Fibroblast of skin of abdomen (primary cell): ENCODE measurements at regions not wholly inside any gene's neighbourhood (a gene's known extent, or its start where the extent isn't known, plus 50 kb on each side); places are given as distances from the start of the nearest gene placed in this dataset.
A peak's percentile ranks its signal among the peaks of the same experiment; 100 is the strongest.

Source experiments
- DNase-seq: peaks from one replicate; pipeline ENCODE4 v3.0.0-alpha.2; 2013

- DNase-seq: no peak
These were observed 99.5 kb downstream of the MAIP1 start for GRCh38 chr2:200054681-200055468.

GRCh38 chr2:200056105-200056504 is 100.7 kb downstream of the MAIP1 start:
- DNase-seq: no peak

GRCh38 chr2:200063155-200063554 is 107.8 kb downstream of the MAIP1 start:
- DNase-seq: no peak

GRCh38 chr2:200064879-200065278 is 109.5 kb downstream of the MAIP1 start:
- no peak for DNase-seq

- DNase-seq: no peak
These were observed 110.1 kb downstream of the MAIP1 start for GRCh38 chr2:200065477-200065876.

- no peak for DNase-seq
These were observed 111.0 kb downstream of the MAIP1 start for GRCh38 chr2:200066417-200066816.

- no peak for DNase-seq
These were observed 113.3 kb downstream of the MAIP1 start for GRCh38 chr2:200068642-200069041.

GRCh38 chr2:200077210-200077650 is 121.8 kb downstream of the MAIP1 start:
- peak; percentile 84 for DNase-seq

- DNase-seq: peak; percentile 94
These were observed 122.5 kb downstream of the MAIP1 start for GRCh38 chr2:200077838-200078237.

- no peak for DNase-seq
These were observed 124.0 kb downstream of the MAIP1 start for GRCh38 chr2:200079356-200079755.

- DNase-seq: peak; percentile 80
These were observed 125.9 kb downstream of the MAIP1 start for GRCh38 chr2:200081236-200081635.

GRCh38 chr2:200081811-200082210 is 126.4 kb downstream of the MAIP1 start:
- DNase-seq: no peak

- no peak for DNase-seq
These were observed 128.7 kb downstream of the MAIP1 start for GRCh38 chr2:200084036-200084435.

GRCh38 chr2:200086911-200087310 is 131.5 kb downstream of the MAIP1 start:
- peak; percentile 50 for DNase-seq

GRCh38 chr2:200087451-200087850 is 132.1 kb downstream of the MAIP1 start:
- DNase-seq: no peak

GRCh38 chr2:200089040-200089755 is 133.8 kb downstream of the MAIP1 start:
- no peak for DNase-seq

GRCh38 chr2:200089756-200090109 is 134.4 kb downstream of the MAIP1 start:
- no peak for DNase-seq

- no peak for DNase-seq
These were observed 135.3 kb downstream of the MAIP1 start for GRCh38 chr2:200090683-200091082.

GRCh38 chr2:200091126-200091525 is 135.7 kb downstream of the MAIP1 start:
- no peak for DNase-seq

- no peak for DNase-seq
These were observed 136.9 kb downstream of the MAIP1 start for GRCh38 chr2:200092235-200092634.

GRCh38 chr2:200095436-200095835 is 140.1 kb downstream of the MAIP1 start:
- DNase-seq: peak; percentile 37

GRCh38 chr2:200099256-200099655 is 143.9 kb downstream of the MAIP1 start:
- DNase-seq: no peak

GRCh38 chr2:200100027-200100426 is 144.6 kb downstream of the MAIP1 start:
- no peak for DNase-seq

- no peak for DNase-seq
These were observed 146.5 kb downstream of the MAIP1 start for GRCh38 chr2:200101922-200102321.
